ENCODE measurements at regions not wholly inside any gene's neighbourhood (a gene's known extent, or its start where the extent isn't known, plus 50 kb on each side); places are given as distances from the start of the nearest gene placed in this dataset.

DNA sequence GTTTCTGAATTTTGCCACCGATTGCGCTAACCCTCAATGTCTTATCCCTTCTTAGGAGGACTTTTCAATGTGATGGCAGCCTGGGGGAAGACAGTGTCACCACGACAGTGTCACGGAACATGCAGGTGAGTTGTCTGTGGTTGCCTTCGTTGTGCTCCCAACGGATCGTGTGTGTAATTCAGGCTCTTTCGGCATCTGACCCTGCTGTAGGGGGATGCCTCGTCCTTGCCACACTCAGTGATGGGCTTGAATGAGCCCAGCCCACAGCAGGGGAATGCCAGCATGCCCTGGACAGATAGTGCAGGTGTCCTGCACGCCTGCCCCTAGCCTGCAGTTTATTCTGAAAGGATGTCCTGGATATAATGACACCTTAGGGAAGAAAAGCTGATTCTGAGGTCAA is 123.8 kb upstream of the RTL1 start:
- no peak overlapping the region for H3K4me3 ChIP-seq
- H3K4me1 ChIP-seq: no peaks in the 10 kb centered on the region
- no peak overlapping the region for H3K27ac ChIP-seq
- H3K9ac ChIP-seq (ENCODE audit: low read depth in 2 of 2, low read length in 2 of 2): no peak overlapping the region
- no peaks in the 10 kb centered on the region for H3K36me3 ChIP-seq
- no peaks in the 10 kb centered on the region for H3K9me3 ChIP-seq
- intact Hi-C loops (cut with DNase I): no loop called here
- no peak for DNase-seq
- H3K27me3 ChIP-seq: no peaks in the 10 kb centered on the region
- TF ChIP-seq, protein P1, sequence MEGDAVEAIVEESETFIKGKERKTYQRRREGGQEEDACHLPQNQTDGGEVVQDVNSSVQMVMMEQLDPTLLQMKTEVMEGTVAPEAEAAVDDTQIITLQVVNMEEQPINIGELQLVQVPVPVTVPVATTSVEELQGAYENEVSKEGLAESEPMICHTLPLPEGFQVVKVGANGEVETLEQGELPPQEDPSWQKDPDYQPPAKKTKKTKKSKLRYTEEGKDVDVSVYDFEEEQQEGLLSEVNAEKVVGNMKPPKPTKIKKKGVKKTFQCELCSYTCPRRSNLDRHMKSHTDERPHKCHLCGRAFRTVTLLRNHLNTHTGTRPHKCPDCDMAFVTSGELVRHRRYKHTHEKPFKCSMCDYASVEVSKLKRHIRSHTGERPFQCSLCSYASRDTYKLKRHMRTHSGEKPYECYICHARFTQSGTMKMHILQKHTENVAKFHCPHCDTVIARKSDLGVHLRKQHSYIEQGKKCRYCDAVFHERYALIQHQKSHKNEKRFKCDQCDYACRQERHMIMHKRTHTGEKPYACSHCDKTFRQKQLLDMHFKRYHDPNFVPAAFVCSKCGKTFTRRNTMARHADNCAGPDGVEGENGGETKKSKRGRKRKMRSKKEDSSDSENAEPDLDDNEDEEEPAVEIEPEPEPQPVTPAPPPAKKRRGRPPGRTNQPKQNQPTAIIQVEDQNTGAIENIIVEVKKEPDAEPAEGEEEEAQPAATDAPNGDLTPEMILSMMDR (IDR thresholded peaks at IDR 0.05): no peak

DNA sequence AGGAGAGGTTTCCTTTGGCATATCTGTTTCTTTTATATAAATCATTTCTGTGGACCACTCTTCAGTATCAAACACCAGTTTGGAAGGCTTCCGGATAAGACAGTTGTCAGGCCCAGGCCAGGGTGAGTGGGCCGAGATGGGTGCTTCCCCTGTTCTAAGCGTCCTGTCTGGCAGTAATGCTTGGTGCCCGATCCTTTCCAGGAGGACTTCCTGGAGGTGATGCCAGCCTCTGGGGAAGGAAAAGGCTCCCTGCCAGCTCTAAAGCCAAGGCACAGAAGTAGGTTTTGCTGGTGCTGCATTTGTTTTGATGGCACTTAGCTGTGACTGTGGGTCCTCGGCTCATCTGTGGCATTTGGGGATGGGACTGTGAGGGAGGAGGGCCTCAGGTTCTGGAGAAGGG is 124.4 kb upstream of the RTL1 start:
- Histone ChIP-seq H3K36me3 (no peaks in the 10 kb centered on the region), H3K27ac (no peak overlapping the region), H3K4me3 (no peak overlapping the region), H3K9me3 (no peaks in the 10 kb centered on the region), H3K9ac (ENCODE audit: low read depth in 2 of 2, low read length in 2 of 2) (no peak overlapping the region), H3K27me3 (no peaks in the 10 kb centered on the region), H3K4me1 (no peaks in the 10 kb centered on the region)
- DNase-seq: no peak
- intact Hi-C loops (cut with DNase I): no loop called here
- TF ChIP-seq, protein P1 (IDR thresholded peaks at IDR 0.05): no peak

DNA sequence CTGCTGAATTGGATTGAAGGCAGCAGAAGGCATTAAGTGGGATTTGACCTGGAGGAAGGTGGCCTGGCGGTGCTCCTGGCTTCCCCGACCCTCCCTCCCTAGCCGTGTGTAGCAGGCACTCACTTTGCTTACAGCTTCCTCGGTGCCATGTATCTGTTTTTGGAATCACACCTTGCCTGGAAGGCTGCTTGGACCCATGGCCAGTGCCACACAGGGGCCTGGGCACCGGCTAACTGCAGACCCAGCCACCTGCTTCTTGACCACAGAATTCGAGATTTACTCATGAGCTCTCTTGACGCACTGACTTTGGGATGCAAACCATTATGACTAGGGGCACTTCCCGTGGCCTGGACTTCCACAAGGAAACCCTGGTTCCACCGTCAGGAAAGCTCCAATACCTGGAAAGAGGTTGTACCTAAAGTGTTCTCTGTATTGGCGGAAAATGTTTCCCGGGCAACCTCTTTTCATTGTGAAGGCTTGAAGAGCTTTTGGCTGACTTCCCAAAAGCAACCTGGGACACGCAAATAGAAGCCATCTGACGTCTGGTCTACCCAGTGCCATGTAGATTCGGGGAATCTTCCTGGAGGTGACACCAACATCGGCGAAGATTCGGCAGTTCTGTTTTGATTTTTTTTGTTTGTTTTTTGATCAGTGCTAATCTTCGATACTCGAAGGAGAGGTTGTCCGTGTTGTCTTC is 125.6 kb upstream of the RTL1 start:
- Histone ChIP-seq H3K9ac (ENCODE audit: low read depth in 2 of 2, low read length in 2 of 2) (no peak overlapping the region), H3K9me3 (no peaks in the 10 kb centered on the region), H3K36me3 (no peaks in the 10 kb centered on the region), H3K4me3 (no peak overlapping the region), H3K27ac (no peak overlapping the region), H3K27me3 (no peaks in the 10 kb centered on the region), H3K4me1 (no peaks in the 10 kb centered on the region)
- DNase-seq: no peak
- TF ChIP-seq, protein P1 (IDR thresholded peaks at IDR 0.05): no peak
- intact Hi-C loops (cut with DNase I): no loop called here

DNA sequence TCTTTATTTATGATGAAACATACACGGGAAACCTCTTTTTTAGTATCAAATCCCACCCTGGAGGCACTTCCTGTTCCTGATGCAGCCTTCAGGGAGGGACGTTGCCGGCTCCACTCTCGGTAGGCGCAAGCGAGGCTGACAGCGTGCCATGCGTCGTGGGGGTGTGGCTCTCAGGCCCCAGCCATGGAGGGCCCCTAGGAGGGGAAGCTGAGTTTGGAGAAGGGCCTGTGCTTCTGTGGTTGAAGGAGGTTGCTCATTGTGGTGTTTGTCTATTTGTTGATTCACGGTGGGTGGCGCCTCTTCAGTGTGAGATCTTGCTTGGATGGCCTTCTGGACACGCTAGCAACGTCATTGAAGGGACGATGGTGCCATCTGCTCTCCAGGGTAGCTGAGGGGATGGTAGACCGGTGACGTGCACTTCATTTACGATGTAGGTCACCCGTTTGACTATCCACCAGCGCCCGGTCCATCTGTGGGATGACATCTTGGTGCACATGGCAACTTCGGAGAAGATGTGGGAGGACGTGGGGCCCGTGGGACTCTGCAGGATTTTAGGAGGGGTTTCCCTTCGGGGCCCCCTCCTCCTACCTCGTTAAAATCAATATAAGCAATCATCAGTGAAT is 126.3 kb upstream of the RTL1 start:
- Histone ChIP-seq H3K9ac (ENCODE audit: low read depth in 2 of 2, low read length in 2 of 2) (no peak overlapping the region), H3K27me3 (no peaks in the 10 kb centered on the region), H3K27ac (no peak overlapping the region), H3K9me3 (no peaks in the 10 kb centered on the region), H3K4me3 (no peak overlapping the region), H3K36me3 (no peaks in the 10 kb centered on the region), H3K4me1 (no peaks in the 10 kb centered on the region)
- TF ChIP-seq, protein P1 (IDR thresholded peaks at IDR 0.05): no peak
- intact Hi-C loops (cut with DNase I): no loop called here
- DNase-seq: no peak

DNA sequence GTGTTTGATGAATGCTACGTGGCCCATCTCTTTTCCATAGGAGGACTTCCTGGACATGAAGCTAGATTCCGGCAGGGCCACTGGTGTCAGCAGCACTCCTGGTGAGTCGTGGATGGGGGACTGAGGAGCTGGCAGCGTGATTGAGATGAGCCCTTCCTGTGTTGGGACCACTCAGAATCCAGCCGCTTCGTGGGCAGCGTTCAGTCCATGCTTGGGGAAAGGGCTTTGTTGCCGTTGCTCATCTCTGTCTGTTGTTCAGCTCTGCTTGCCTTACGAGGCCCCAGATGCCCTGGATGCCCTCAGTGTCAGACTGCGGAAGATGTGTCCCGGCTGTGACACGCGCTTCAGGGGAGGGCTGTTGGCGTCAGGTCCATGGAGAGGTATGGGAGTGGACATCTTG is 127.1 kb upstream of the RTL1 start:
- Histone ChIP-seq H3K4me3 (no peak overlapping the region), H3K27me3 (no peaks in the 10 kb centered on the region), H3K4me1 (no peaks in the 10 kb centered on the region), H3K27ac (no peak overlapping the region), H3K9me3 (no peaks in the 10 kb centered on the region), H3K36me3 (no peaks in the 10 kb centered on the region), H3K9ac (ENCODE audit: low read depth in 2 of 2, low read length in 2 of 2) (no peak overlapping the region)
- DNase-seq: no peak
- TF ChIP-seq, protein P1 (IDR thresholded peaks at IDR 0.05): no peak
- intact Hi-C loops (cut with DNase I): no loop called here

Data from colonic mucosa (tissue), 4 donors.